NCI-H345 treated with DMSO at 0.1 percent for 48 hours (cell line): ENCODE measurements at regions not wholly inside any gene's neighbourhood (a gene's known extent, or its start where the extent isn't known, plus 50 kb on each side); places are given as distances from the start of the nearest gene placed in this dataset.

Source experiments
- DNase-seq: peaks from one replicate; lab custom pipeline; 2025; ENCODE audit not compliant: unreplicated experiment; lab: John Stamatoyannopoulos, UW

- DNase-seq = no peak
Measured at GRCh38 chr2:16019060-16019480, 78.7 kb downstream of the MYCN start.

- DNase-seq = no peak
Measured at GRCh38 chr2:16018277-16019059, 78.1 kb downstream of the MYCN start.

- no peak for DNase-seq
Measured at GRCh38 chr2:16016282-16016681, 75.9 kb downstream of the MYCN start.

- no peak for DNase-seq
Measured at GRCh38 chr2:16015903-16016265, 75.5 kb downstream of the MYCN start.

GRCh38 chr2:16015210-16015902 lies 75.0 kb downstream of the MYCN start:
- no peak for DNase-seq

GRCh38 chr2:16014802-16015201 lies 74.5 kb downstream of the MYCN start:
- DNase-seq = no peak

- DNase-seq = no peak
Measured at GRCh38 chr2:16014041-16014787, 73.9 kb downstream of the MYCN start.

GRCh38 chr2:16013359-16013911 lies 73.1 kb downstream of the MYCN start:
- DNase-seq = no peak

GRCh38 chr2:16012626-16013358 lies 72.4 kb downstream of the MYCN start:
- DNase-seq = no peak

- no peak for DNase-seq
Measured at GRCh38 chr2:16012029-16012596, 71.8 kb downstream of the MYCN start.

- DNase-seq = no peak
Measured at GRCh38 chr2:16011621-16011960, 71.2 kb downstream of the MYCN start.

- no peak for DNase-seq
Measured at GRCh38 chr2:16010951-16011620, 70.7 kb downstream of the MYCN start.

GRCh38 chr2:16010011-16010410 lies 69.7 kb downstream of the MYCN start:
- DNase-seq = no peak

- no peak for DNase-seq
Measured at GRCh38 chr2:16009560-16009959, 69.2 kb downstream of the MYCN start.

GRCh38 chr2:16008856-16009255 lies 68.5 kb downstream of the MYCN start:
- DNase-seq = no peak

- DNase-seq = no peak
Measured at GRCh38 chr2:16008331-16008850, 68.0 kb downstream of the MYCN start.

- DNase-seq = no peak
Measured at GRCh38 chr2:16007167-16007934, 67.0 kb downstream of the MYCN start.

GRCh38 chr2:16006537-16007166 lies 66.3 kb downstream of the MYCN start:
- no peak for DNase-seq
